Ovary (tissue), 3 donors: ENCODE measurements at regions not wholly inside any gene's neighbourhood (a gene's known extent, or its start where the extent isn't known, plus 50 kb on each side); places are given as distances from the start of the nearest gene placed in this dataset.

Experiments
- EP300 ChIP-seq: sonication (generic); formaldehyde crosslinking; IDR thresholded peaks from one replicate; pipeline ENCODE4 v1.6.1; 2017; ENCODE audit warnings: antibody characterized with exemption
- POLR2A ChIP-seq: fragments of 450-650 bp; IDR thresholded peaks from one replicate; pipeline ENCODE4 v1.6.1; 2017; ENCODE audit warnings: antibody characterized with exemption, mild to moderate bottlenecking, moderate library complexity
- TF ChIP-seq, protein P1 (sequence below), 3 donors: fragments of 450-650 bp in 2 of 3; fragments of 200-600 bp in 1 of 3; IDR thresholded peaks; one replicate each; pipeline versions ENCODE4 v1.5.1 to v1.8.0; 2016 to 2022; ENCODE audit warnings: antibody characterized with exemption in 3 of 3, mild to moderate bottlenecking in 1 of 3
- donor health status: DM: no; HTN: no; CAD: no.

DNA sequence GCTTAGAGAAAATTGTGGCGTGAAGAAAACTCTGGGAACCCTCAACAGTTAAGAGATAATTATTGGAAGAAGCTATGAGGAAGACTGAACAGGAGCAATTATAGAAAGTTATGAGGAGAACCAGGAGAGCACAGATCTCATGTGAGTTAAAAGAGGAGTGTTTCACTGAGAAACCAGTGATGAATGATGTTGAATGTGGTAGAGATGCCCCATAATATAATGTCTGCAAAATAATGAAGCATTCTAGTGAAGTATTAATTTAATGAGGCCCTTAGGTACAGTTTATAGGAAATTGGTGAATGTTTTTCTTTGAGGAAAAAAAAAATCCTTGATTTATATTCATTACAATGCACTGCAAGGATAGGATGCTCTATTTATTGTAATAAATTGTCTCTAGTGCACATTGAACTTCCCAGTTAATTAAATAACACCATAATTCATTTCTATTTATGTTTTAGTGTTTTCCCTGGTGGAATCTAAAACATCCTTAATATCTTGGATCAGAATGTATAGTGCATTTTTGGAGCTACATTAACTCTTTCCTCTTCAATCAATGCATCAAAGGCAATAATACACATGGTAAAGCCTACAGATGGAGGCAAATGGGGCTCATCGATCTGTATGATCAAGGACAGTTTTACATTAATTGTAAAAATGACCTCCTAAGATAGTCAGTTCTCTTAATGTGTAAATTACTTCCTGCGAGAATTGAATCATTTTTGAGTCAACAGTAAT lies 91.4 kb upstream of the EYS start:
- TF ChIP-seq, protein P1, sequence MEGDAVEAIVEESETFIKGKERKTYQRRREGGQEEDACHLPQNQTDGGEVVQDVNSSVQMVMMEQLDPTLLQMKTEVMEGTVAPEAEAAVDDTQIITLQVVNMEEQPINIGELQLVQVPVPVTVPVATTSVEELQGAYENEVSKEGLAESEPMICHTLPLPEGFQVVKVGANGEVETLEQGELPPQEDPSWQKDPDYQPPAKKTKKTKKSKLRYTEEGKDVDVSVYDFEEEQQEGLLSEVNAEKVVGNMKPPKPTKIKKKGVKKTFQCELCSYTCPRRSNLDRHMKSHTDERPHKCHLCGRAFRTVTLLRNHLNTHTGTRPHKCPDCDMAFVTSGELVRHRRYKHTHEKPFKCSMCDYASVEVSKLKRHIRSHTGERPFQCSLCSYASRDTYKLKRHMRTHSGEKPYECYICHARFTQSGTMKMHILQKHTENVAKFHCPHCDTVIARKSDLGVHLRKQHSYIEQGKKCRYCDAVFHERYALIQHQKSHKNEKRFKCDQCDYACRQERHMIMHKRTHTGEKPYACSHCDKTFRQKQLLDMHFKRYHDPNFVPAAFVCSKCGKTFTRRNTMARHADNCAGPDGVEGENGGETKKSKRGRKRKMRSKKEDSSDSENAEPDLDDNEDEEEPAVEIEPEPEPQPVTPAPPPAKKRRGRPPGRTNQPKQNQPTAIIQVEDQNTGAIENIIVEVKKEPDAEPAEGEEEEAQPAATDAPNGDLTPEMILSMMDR (IDR thresholded peaks at IDR 0.05), result no peak
- TF ChIP-seq EP300 (no peak), POLR2A (no peak)
